Muscle layer of duodenum (tissue), 2 donors: ENCODE measurements at regions not wholly inside any gene's neighbourhood (a gene's known extent, or its start where the extent isn't known, plus 50 kb on each side); places are given as distances from the start of the nearest gene placed in this dataset.

Source experiments
- H3K27ac ChIP-seq: one replicate; pipeline ENCODE4 v1.7.0; 2013; ENCODE audit warnings: mild to moderate bottlenecking, low read length
- H3K27me3 ChIP-seq: one replicate; pipeline ENCODE4 v1.7.0; 2013; ENCODE audit warnings: low read depth, mild to moderate bottlenecking, control low read depth, low read length
- H3K36me3 ChIP-seq, 2 donors: one replicate each; pipeline ENCODE4 v1.7.0; 2013; ENCODE audit warnings: low read length in 2 of 2, control low read depth in 1 of 2, mild to moderate bottlenecking in 1 of 2; ENCODE audit not compliant: insufficient read depth in 2 of 2, control insufficient read depth in 1 of 2
- H3K4me1 ChIP-seq, 2 donors: one replicate each; pipeline ENCODE4 v1.7.0; 2013; ENCODE audit warnings: low read length in 2 of 2, mild to moderate bottlenecking in 2 of 2, control low read depth in 1 of 2, moderate library complexity in 1 of 2; ENCODE audit not compliant: insufficient read depth in 2 of 2, control insufficient read depth in 1 of 2
- H3K4me3 ChIP-seq, 2 donors: one replicate each; pipeline ENCODE4 v1.7.0; 2013; ENCODE audit warnings: low read length in 2 of 2, low read depth in 1 of 2, mild to moderate bottlenecking in 1 of 2
- H3K9me3 ChIP-seq, 2 donors: one replicate each; pipeline ENCODE4 v1.7.0; 2013; ENCODE audit warnings: low read length in 2 of 2, control low read depth in 1 of 2, mild to moderate bottlenecking in 1 of 2; ENCODE audit not compliant: control insufficient read depth in 1 of 2
- donor health status: healthy.

- H3K36me3 ChIP-seq: peaks cover 6 to 20% of the 10 kb centered on the region in 2 donors
- H3K27ac ChIP-seq: no peak overlapping the region
- no peaks in the 10 kb centered on the region for H3K9me3 ChIP-seq
- no peaks in the 10 kb centered on the region for H3K27me3 ChIP-seq
- H3K4me1 ChIP-seq: peaks cover 0 to 20% of the 10 kb centered on the region in 2 donors
- H3K4me3 ChIP-seq: no peak overlapping the region
These were observed 53.9 kb upstream of the IL17B start for GRCh38 chr5:149432911-149433401.

- Histone ChIP-seq H3K36me3 (peaks cover 6 to 24% of the 10 kb centered on the region in 2 donors), H3K9me3 (no peaks in the 10 kb centered on the region), H3K27ac (no peak overlapping the region), H3K27me3 (no peaks in the 10 kb centered on the region), H3K4me1 (peaks cover 0 to 21% of the 10 kb centered on the region in 2 donors), H3K4me3 (no peak overlapping the region)
These were observed 53.3 kb upstream of the IL17B start for GRCh38 chr5:149432376-149432775.

- Histone ChIP-seq H3K4me3 (no peak overlapping the region), H3K36me3 (peaks cover 15 to 42% of the 10 kb centered on the region in 2 donors), H3K9me3 (no peaks in the 10 kb centered on the region), H3K27me3 (no peaks in the 10 kb centered on the region), H3K4me1 (peaks cover 0 to 21% of the 10 kb centered on the region in 2 donors), H3K27ac (peak overlapping the region; percentile 68)
These were observed 51.0 kb upstream of the IL17B start for GRCh38 chr5:149429839-149430721.
